ENCODE measurements at regions not wholly inside any gene's neighbourhood (a gene's known extent, or its start where the extent isn't known, plus 50 kb on each side); places are given as distances from the start of the nearest gene placed in this dataset.

- no peaks in the 10 kb centered on the region for H3K4me1 ChIP-seq (ENCODE audit: low read length)
- H3K9ac ChIP-seq (ENCODE audit: low read length) = no peak overlapping the region
- no peaks in the 10 kb centered on the region for H3K79me2 ChIP-seq (ENCODE audit: low read length)
- H3K4me2 ChIP-seq (ENCODE audit: low read length) = no peak overlapping the region
- H3K27ac ChIP-seq (ENCODE audit: low read length) = no peak overlapping the region
- no peak overlapping the region for H3K4me3 ChIP-seq (ENCODE audit: low read length)
- no peaks in the 10 kb centered on the region for H3K36me3 ChIP-seq (replicated peaks; ENCODE audit: low read depth, low read length)
- no peak overlapping the region for H2AFZ ChIP-seq (ENCODE audit: low read depth, low read length)
- H4K20me1 ChIP-seq (ENCODE audit: insufficient read depth, low read length) = no peaks in the 10 kb centered on the region
- H3K27me3 ChIP-seq (ENCODE audit: low read depth, low read length) = no peaks in the 10 kb centered on the region
- TF ChIP-seq CTCF (IDR thresholded peaks at IDR 0.05; ENCODE audit: low read depth, low read length) (no peak), EZH2phosphoT487 (IDR thresholded peaks at IDR 0.05; ENCODE audit: low read depth) (no peak)
- no peaks in the 10 kb centered on the region for H3K9me3 ChIP-seq (ENCODE audit: insufficient read depth, low read length)
Measured at GRCh38 chr6:78101387-78101786, 448.5 kb downstream of the MEI4 start.

- Histone ChIP-seq H3K79me2 (ENCODE audit: low read length) (no peaks in the 10 kb centered on the region), H4K20me1 (ENCODE audit: insufficient read depth, low read length) (no peaks in the 10 kb centered on the region), H3K4me2 (ENCODE audit: low read length) (no peak overlapping the region), H2AFZ (ENCODE audit: low read depth, low read length) (no peak overlapping the region), H3K4me3 (ENCODE audit: low read length) (no peak overlapping the region), H3K27me3 (ENCODE audit: low read depth, low read length) (no peaks in the 10 kb centered on the region), H3K9me3 (ENCODE audit: insufficient read depth, low read length) (0 out of 2 replicates have a peak, but pooled peaks cover 3% of the 10 kb centered on the region), H3K4me1 (ENCODE audit: low read length) (no peaks in the 10 kb centered on the region), H3K27ac (ENCODE audit: low read length) (no peak overlapping the region), H3K9ac (ENCODE audit: low read length) (no peak overlapping the region), H3K36me3 (replicated peaks; ENCODE audit: low read depth, low read length) (no peaks in the 10 kb centered on the region)
- TF ChIP-seq CTCF (IDR thresholded peaks at IDR 0.05; ENCODE audit: low read depth, low read length) (no peak), EZH2phosphoT487 (IDR thresholded peaks at IDR 0.05; ENCODE audit: low read depth) (no peak)
Measured at GRCh38 chr6:78110641-78111040, 457.8 kb downstream of the MEI4 start.

GRCh38 chr6:78117966-78118365, 465.1 kb downstream of the MEI4 start:
- no peak overlapping the region for H2AFZ ChIP-seq (ENCODE audit: low read depth, low read length)
- no peak for TF ChIP-seq EZH2phosphoT487 (IDR thresholded peaks at IDR 0.05; ENCODE audit: low read depth)
- no peak for TF ChIP-seq CTCF (IDR thresholded peaks at IDR 0.05; ENCODE audit: low read depth, low read length)

GRCh38 chr6:78131521-78131920, 478.7 kb downstream of the MEI4 start:
- Histone ChIP-seq H3K4me2 (ENCODE audit: low read length) (no peak overlapping the region), H3K9ac (ENCODE audit: low read length) (no peak overlapping the region), H3K79me2 (ENCODE audit: low read length) (no peaks in the 10 kb centered on the region), H3K27me3 (ENCODE audit: low read depth, low read length) (no peaks in the 10 kb centered on the region), H3K9me3 (ENCODE audit: insufficient read depth, low read length) (no peaks in the 10 kb centered on the region), H3K4me1 (ENCODE audit: low read length) (no peaks in the 10 kb centered on the region), H3K27ac (ENCODE audit: low read length) (no peak overlapping the region), H3K36me3 (replicated peaks; ENCODE audit: low read depth, low read length) (no peaks in the 10 kb centered on the region), H2AFZ (ENCODE audit: low read depth, low read length) (no peak overlapping the region), H4K20me1 (ENCODE audit: insufficient read depth, low read length) (no peaks in the 10 kb centered on the region), H3K4me3 (ENCODE audit: low read length) (no peak overlapping the region)
- TF ChIP-seq EZH2phosphoT487 (IDR thresholded peaks at IDR 0.05; ENCODE audit: low read depth) (no peak), CTCF (IDR thresholded peaks at IDR 0.05; ENCODE audit: low read depth, low read length) (no peak)

More at GRCh38 chr6:78117966-78118365, 465.1 kb downstream of the MEI4 start:
- Histone ChIP-seq H3K36me3 (replicated peaks; ENCODE audit: low read depth, low read length) (no peaks in the 10 kb centered on the region), H3K9ac (ENCODE audit: low read length) (no peak overlapping the region), H3K27ac (ENCODE audit: low read length) (no peak overlapping the region), H3K4me1 (ENCODE audit: low read length) (no peaks in the 10 kb centered on the region), H3K27me3 (ENCODE audit: low read depth, low read length) (no peaks in the 10 kb centered on the region), H3K4me3 (ENCODE audit: low read length) (no peak overlapping the region), H3K79me2 (ENCODE audit: low read length) (no peaks in the 10 kb centered on the region), H4K20me1 (ENCODE audit: insufficient read depth, low read length) (no peaks in the 10 kb centered on the region), H3K4me2 (ENCODE audit: low read length) (no peak overlapping the region), H3K9me3 (ENCODE audit: insufficient read depth, low read length) (no peaks in the 10 kb centered on the region)
